T-cell (primary cell): ENCODE measurements at regions not wholly inside any gene's neighbourhood (a gene's known extent, or its start where the extent isn't known, plus 50 kb on each side); places are given as distances from the start of the nearest gene placed in this dataset.

Experiments
- ATAC-seq, 4 experiments: fragments of 200-7000 bp in 3 of 4; fragments of 150-1000 bp in 1 of 4; cut with Tn5 transposase; replicated peaks in 1 of 4; 1 replicate in 3 of 4; 2 replicates in 1 of 4; pipeline ENCODE4 v1.10.0; 2021; ENCODE audit warnings: moderate library complexity in 3 of 4, mild to moderate bottlenecking in 2 of 4, moderate number of reproducible peaks in 1 of 4
- CTCF ChIA-PET, 2 donors: fragments of 300-600 bp; sonication (Branson Sonifier 250); formaldehyde crosslinking; loops; one replicate each; lab custom pipeline; 2022; ENCODE audit warnings: antibody characterized with exemption in 2 of 2; lab: Charles Lee
- POLR2A ChIA-PET, 2 donors: fragments of 300-600 bp; sonication (Branson Sonifier 250); formaldehyde crosslinking; loops; one replicate each; lab custom pipeline; 2022; ENCODE audit warnings: antibody characterized with exemption in 2 of 2; lab: Charles Lee
- DNase-seq, 35 experiments: peaks; one replicate each; pipeline versions ENCODE4 v3.0.0 to v3.0.0-alpha.2; 2013 to 2023
- H3K27ac ChIP-seq: one replicate; pipeline ENCODE4 v1.5.1; 2013; ENCODE audit warnings: low read length
- H3K27me3 ChIP-seq, 2 experiments: replicated peaks in 1 of 2; 1 replicate in 1 of 2; 2 replicates in 1 of 2; pipeline versions ENCODE4 v1.6.1 to v1.7.0; 2013; ENCODE audit warnings: low read length in 1 of 2, mixed read lengths in 1 of 2; ENCODE audit not compliant: control insufficient read depth in 2 of 2, insufficient read depth in 2 of 2; ENCODE audit errors: extremely low read depth in 1 of 2
- H3K36me3 ChIP-seq, 2 donors: 1 replicate in 1 of 2; 2 replicates in 1 of 2; pipeline versions ENCODE4 v1.6.1 to v1.7.0; 2013; ENCODE audit warnings: low read length in 1 of 2; ENCODE audit not compliant: control insufficient read depth in 2 of 2, insufficient read depth in 1 of 2; ENCODE audit errors: extremely low read depth in 1 of 2
- H3K4me1 ChIP-seq, 2 experiments: 1 replicate in 1 of 2; 2 replicates in 1 of 2; pipeline versions ENCODE4 v1.6.1 to v1.7.0; 2013; ENCODE audit warnings: low read length in 2 of 2, mixed read lengths in 1 of 2; ENCODE audit not compliant: insufficient read depth in 2 of 2, control insufficient read depth in 1 of 2; ENCODE audit errors: extremely low read depth in 1 of 2
- H3K4me3 ChIP-seq, 2 donors: 1 replicate in 1 of 2; 2 replicates in 1 of 2; pipeline versions ENCODE4 v1.5.1 to v1.7.0; 2013; ENCODE audit warnings: mild to moderate bottlenecking in 2 of 2, low read length in 1 of 2, moderate library complexity in 1 of 2; ENCODE audit not compliant: control insufficient read depth in 1 of 2; ENCODE audit errors: extremely low read depth in 1 of 2
- H3K9me3 ChIP-seq: 2 replicates; pipeline ENCODE4 v1.7.0; 2013
- H3K27ac Mint-ChIP-seq, 2 donors: one replicate each; pipeline ENCODE4 v1.8.0; 2020 to 2021; ENCODE audit warnings: mild to moderate bottlenecking in 2 of 2, mixed read lengths in 2 of 2
- H3K27me3 Mint-ChIP-seq, 2 donors: one replicate each; pipeline ENCODE4 v1.8.0; 2021 to 2022; ENCODE audit warnings: mixed read lengths in 2 of 2
- H3K36me3 Mint-ChIP-seq: one replicate; pipeline ENCODE4 v1.8.0; 2021; ENCODE audit warnings: mixed read lengths
- H3K4me1 Mint-ChIP-seq, 3 donors: one replicate each; pipeline ENCODE4 v1.8.0; 2020 to 2022; ENCODE audit warnings: mixed read lengths in 3 of 3, mild to moderate bottlenecking in 1 of 3
- H3K4me3 Mint-ChIP-seq, 3 donors: one replicate each; pipeline ENCODE4 v1.8.0; 2020 to 2022; ENCODE audit warnings: mild to moderate bottlenecking in 3 of 3, mixed read lengths in 3 of 3, moderate library complexity in 3 of 3
- H3K9me3 Mint-ChIP-seq, 3 donors: one replicate each; pipeline ENCODE4 v1.8.0; 2020 to 2022; ENCODE audit warnings: mixed read lengths in 3 of 3
- WGBS: methylation state at CpG from one replicate; pipeline ENCODE4 v1.1.5; 2013; ENCODE audit warnings: missing lambda C conversion rate; ENCODE audit not compliant: insufficient coverage; 5-methylcytosine and 5-hydroxymethylcytosine counted together

GRCh38 chr2:208556983-208557484 lies 150.4 kb downstream of the PTH2R start:
- ChIA-PET POLR2A (no interaction called here), CTCF (no interaction called here)
- no peaks in the 10 kb centered on the region for H3K36me3 Mint-ChIP-seq
- H3K27ac Mint-ChIP-seq: no peak overlapping the region
- no peaks in the 10 kb centered on the region for H3K4me1 Mint-ChIP-seq
- ATAC-seq (no peak), DNase-seq (no peak)
- Histone ChIP-seq H3K27me3 (no peaks in the 10 kb centered on the region), H3K36me3 (no peaks in the 10 kb centered on the region), H3K4me3 (no peak overlapping the region), H3K4me1 (no peaks in the 10 kb centered on the region), H3K9me3 (no peaks in the 10 kb centered on the region), H3K27ac (no peak overlapping the region)
- H3K27me3 Mint-ChIP-seq: no peaks in the 10 kb centered on the region
- WGBS: 100% methylated on average over 2 of the region's 3 CpGs
- H3K4me3 Mint-ChIP-seq: no peak overlapping the region
- H3K9me3 Mint-ChIP-seq: peaks cover 0 to 5% (median 4%) of the 10 kb centered on the region in 3 donors

DNA sequence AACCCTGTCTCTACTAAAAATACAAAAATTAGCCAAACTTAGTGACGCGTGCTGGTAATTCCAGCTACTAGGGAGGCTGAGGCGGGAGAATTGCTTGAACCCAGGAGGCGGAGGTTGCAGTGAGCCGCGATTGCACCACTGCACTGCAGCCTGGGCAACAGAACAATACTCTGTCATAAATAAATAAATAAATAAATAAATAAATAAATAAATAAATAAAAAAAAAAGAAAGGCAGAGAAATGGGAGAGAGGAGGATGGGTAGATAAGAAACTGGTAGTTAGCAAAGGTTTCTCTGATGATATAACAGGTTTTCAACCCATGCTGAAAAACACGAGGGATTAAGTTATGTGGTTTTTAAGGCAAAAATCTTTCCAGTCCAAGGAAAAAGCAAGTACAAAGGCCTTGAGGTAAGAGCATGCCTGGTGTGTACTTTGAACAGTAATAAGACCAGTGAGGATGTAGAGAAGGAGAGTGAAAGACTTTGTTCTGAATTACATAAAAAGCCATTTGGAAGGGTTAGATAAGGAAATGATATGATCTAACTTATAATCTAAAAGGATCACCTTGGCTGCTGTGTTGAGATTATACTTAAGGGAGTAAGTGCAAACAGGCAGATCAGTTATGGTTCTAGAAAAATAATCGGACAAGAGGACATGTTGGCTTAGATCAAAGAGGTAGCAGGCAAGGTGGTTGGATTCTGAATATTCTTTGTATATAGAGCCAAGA lies 159.3 kb downstream of the PTH2R start:
- Mint-ChIP-seq H3K9me3 (peaks cover 4 to 9% (median 5%) of the 10 kb centered on the region in 3 donors), H3K4me1 (no peaks in the 10 kb centered on the region), H3K36me3 (no peaks in the 10 kb centered on the region), H3K27me3 (no peaks in the 10 kb centered on the region), H3K27ac (no peak overlapping the region), H3K4me3 (no peak overlapping the region)
- DNase-seq (no peak), ATAC-seq (no peak)
- Histone ChIP-seq H3K4me3 (no peak overlapping the region), H3K4me1 (no peaks in the 10 kb centered on the region), H3K9me3 (no peaks in the 10 kb centered on the region), H3K36me3 (no peaks in the 10 kb centered on the region), H3K27me3 (no peaks in the 10 kb centered on the region), H3K27ac (no peak overlapping the region)
- POLR2A ChIA-PET: no interaction called here
- WGBS: 56% methylated on average over 1 of the region's 8 CpGs
- CTCF ChIA-PET: no interaction called here

GRCh38 chr2:208568203-208568602 lies 161.6 kb downstream of the PTH2R start:
- DNase-seq (no peak), ATAC-seq (no peak)
- Mint-ChIP-seq H3K4me3 (no peak overlapping the region), H3K4me1 (no peaks in the 10 kb centered on the region), H3K27ac (no peak overlapping the region), H3K9me3 (peaks cover 0 to 5% (median 4%) of the 10 kb centered on the region in 3 donors), H3K36me3 (no peaks in the 10 kb centered on the region), H3K27me3 (no peaks in the 10 kb centered on the region)
- Histone ChIP-seq H3K4me1 (no peaks in the 10 kb centered on the region), H3K36me3 (no peaks in the 10 kb centered on the region), H3K27ac (no peak overlapping the region), H3K4me3 (no peak overlapping the region), H3K9me3 (no peaks in the 10 kb centered on the region), H3K27me3 (no peaks in the 10 kb centered on the region)
- ChIA-PET CTCF (no interaction called here), POLR2A (no interaction called here)
- WGBS: 56% methylated on average over 2 of the region's 3 CpGs

- H3K36me3 Mint-ChIP-seq: no peaks in the 10 kb centered on the region
- Histone ChIP-seq H3K36me3 (no peaks in the 10 kb centered on the region), H3K4me1 (no peaks in the 10 kb centered on the region), H3K27me3 (no peaks in the 10 kb centered on the region), H3K27ac (no peak overlapping the region), H3K4me3 (no peak overlapping the region), H3K9me3 (no peaks in the 10 kb centered on the region)
- WGBS: no CpG with 5 or more reads among the region's 5 CpGs
- CTCF ChIA-PET: no interaction called here
- H3K4me1 Mint-ChIP-seq: no peaks in the 10 kb centered on the region
- POLR2A ChIA-PET: no interaction called here
- H3K9me3 Mint-ChIP-seq: peaks cover 0 to 5% (median 5%) of the 10 kb centered on the region in 3 donors
- no peaks in the 10 kb centered on the region for H3K27me3 Mint-ChIP-seq
- H3K4me3 Mint-ChIP-seq: no peak overlapping the region
- ATAC-seq (no peak), DNase-seq (no peak)
- H3K27ac Mint-ChIP-seq: no peak overlapping the region
Observed at GRCh38 chr2:208570066-208570465, 163.5 kb downstream of the PTH2R start.

- DNase-seq (no peak), ATAC-seq (no peak)
- 19% methylated on average over 3 of the region's 17 CpGs for WGBS
- H3K27me3 ChIP-seq: no peaks in the 10 kb centered on the region
- H3K9me3 Mint-ChIP-seq: peaks cover 0 to 6% (median 5%) of the 10 kb centered on the region in 3 donors
- H3K27ac Mint-ChIP-seq: no peak overlapping the region
- no peak overlapping the region for H3K4me3 ChIP-seq
- H3K9me3 ChIP-seq: no peaks in the 10 kb centered on the region
- no peaks in the 10 kb centered on the region for H3K36me3 ChIP-seq
- H3K27me3 Mint-ChIP-seq: no peaks in the 10 kb centered on the region
- H3K36me3 Mint-ChIP-seq: no peaks in the 10 kb centered on the region
- H3K4me1 Mint-ChIP-seq: no peaks in the 10 kb centered on the region
- H3K4me1 ChIP-seq: no peaks in the 10 kb centered on the region
- no peak overlapping the region for H3K4me3 Mint-ChIP-seq
- ChIA-PET CTCF (no interaction called here), POLR2A (no interaction called here)
- no peak overlapping the region for H3K27ac ChIP-seq
Observed at GRCh38 chr2:208570851-208571763, 164.5 kb downstream of the PTH2R start.

DNA sequence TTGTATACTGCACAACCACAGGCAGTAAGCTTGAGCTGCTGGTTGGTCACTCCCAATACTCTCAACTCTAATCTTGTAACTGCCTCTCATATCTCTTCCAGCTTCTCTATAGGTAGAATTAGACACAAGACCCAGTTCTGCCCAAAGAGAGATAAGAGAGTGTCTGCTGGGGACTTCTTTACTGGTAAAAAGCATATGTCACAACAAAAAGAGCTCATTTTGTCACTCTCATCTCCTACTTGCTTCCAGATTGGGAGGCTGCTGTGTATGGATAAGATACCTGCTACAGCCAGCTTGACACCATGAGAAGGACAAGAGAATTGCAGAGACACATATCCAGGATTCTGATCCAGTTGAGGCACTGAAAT lies 165.2 kb downstream of the PTH2R start:
- ATAC-seq (no peak), DNase-seq (no peak)
- Mint-ChIP-seq H3K4me1 (no peaks in the 10 kb centered on the region), H3K27me3 (no peaks in the 10 kb centered on the region), H3K27ac (no peak overlapping the region), H3K36me3 (no peaks in the 10 kb centered on the region), H3K9me3 (peaks cover under 1 to 12% (median 5%) of the 10 kb centered on the region in 3 donors), H3K4me3 (no peak overlapping the region)
- H3K27ac ChIP-seq: no peak overlapping the region
- H3K4me1 ChIP-seq: no peaks in the 10 kb centered on the region
- H3K27me3 ChIP-seq: no peaks in the 10 kb centered on the region
- POLR2A ChIA-PET: no interaction called here
- H3K9me3 ChIP-seq: no peaks in the 10 kb centered on the region
- CTCF ChIA-PET: no interaction called here
- no peak overlapping the region for H3K4me3 ChIP-seq
- no peaks in the 10 kb centered on the region for H3K36me3 ChIP-seq
